ENCODE measurements at regions not wholly inside any gene's neighbourhood (a gene's known extent, or its start where the extent isn't known, plus 50 kb on each side); places are given as distances from the start of the nearest gene placed in this dataset.

GRCh38 chr21:27326301-27326700, 359.4 kb upstream of the ADAMTS5 start (continued):
- no peak for TF ChIP-seq ZBTB43 (CRISPR knock-in tag; IDR thresholded peaks at IDR 0.05)
- no peak for TF ChIP-seq ZNF317 (CRISPR knock-in tag; IDR thresholded peaks at IDR 0.05; ENCODE audit: borderline replicate concordance, low read depth)
- TF ChIP-seq NR3C1 (CRISPR knock-in tag; conservative IDR thresholded peaks at IDR 0.05; ENCODE audit: low read depth) = no peak
- no peak for TF ChIP-seq AFF4 (CRISPR knock-in tag; IDR thresholded peaks at IDR 0.05; ENCODE audit: borderline replicate concordance)
- TF ChIP-seq OVOL2 (CRISPR knock-in tag; IDR thresholded peaks at IDR 0.05; ENCODE audit: borderline replicate concordance) = no peak
- no peak for TF ChIP-seq E2F5 (CRISPR knock-in tag; IDR thresholded peaks at IDR 0.05)
- no peak for TF ChIP-seq GTF2I (CRISPR knock-in tag; conservative IDR thresholded peaks at IDR 0.05)

- Mint-ChIP-seq H3K4me3 (no peak overlapping the region), H3K27me3 (ENCODE audit: low read depth) (no peaks in the 10 kb centered on the region), H3K4me1 (peaks cover 10% of the 10 kb centered on the region), H3K36me3 (peaks cover 9% of the 10 kb centered on the region; the same call in 1 of the 2 replicates), H3K9me3 (peaks cover 20% of the 10 kb centered on the region), H3K27ac (no peak overlapping the region)
- ChIA-PET CTCF (no interaction called here), POLR2A (no interaction called here)
- ATAC-seq (no peak), DNase-seq (ENCODE audit: low spot score) (no peak)
- TF ChIP-seq NFATC4 (CRISPR knock-in tag; IDR thresholded peaks at IDR 0.05) = no peak
- TF ChIP-seq ZNF232 (CRISPR knock-in tag; IDR thresholded peaks at IDR 0.05) = no peak
- TF ChIP-seq ZNF423 (CRISPR knock-in tag; IDR thresholded peaks at IDR 0.05) = no peak
- no peak for TF ChIP-seq FOXP4 (CRISPR knock-in tag; IDR thresholded peaks at IDR 0.05)
- TF ChIP-seq NR2C2 (CRISPR knock-in tag; IDR thresholded peaks at IDR 0.05) = no peak
- TF ChIP-seq CREB1 (CRISPR knock-in tag; IDR thresholded peaks at IDR 0.05) = no peak
- no peak for TF ChIP-seq ZMAT4 (CRISPR knock-in tag; IDR thresholded peaks at IDR 0.05)
- TF ChIP-seq ZNF416 (CRISPR knock-in tag; IDR thresholded peaks at IDR 0.05) = no peak
- no peak for TF ChIP-seq ZBTB21 (CRISPR knock-in tag; IDR thresholded peaks at IDR 0.05; ENCODE audit: borderline replicate concordance)
- TF ChIP-seq ZNF219 (CRISPR knock-in tag; IDR thresholded peaks at IDR 0.05; ENCODE audit: borderline replicate concordance) = no peak
- no peak for TF ChIP-seq PRRX2 (CRISPR knock-in tag; IDR thresholded peaks at IDR 0.05)
- no peak for TF ChIP-seq FOXK1 (CRISPR knock-in tag; IDR thresholded peaks at IDR 0.05)
- no peak for TF ChIP-seq USF2 (CRISPR knock-in tag; IDR thresholded peaks at IDR 0.05)
- no peak for TF ChIP-seq USF1 (CRISPR knock-in tag; IDR thresholded peaks at IDR 0.05)
- TF ChIP-seq ATF3 (CRISPR knock-in tag; conservative IDR thresholded peaks at IDR 0.05) = no peak
- TF ChIP-seq ZNF425 (CRISPR knock-in tag; conservative IDR thresholded peaks at IDR 0.05) = no peak
- TF ChIP-seq EMX1 (CRISPR knock-in tag; IDR thresholded peaks at IDR 0.05) = no peak
Measured at GRCh38 chr21:27323331-27323730, 356.4 kb upstream of the ADAMTS5 start.
